ENCODE measurements at regions not wholly inside any gene's neighbourhood (a gene's known extent, or its start where the extent isn't known, plus 50 kb on each side); places are given as distances from the start of the nearest gene placed in this dataset.
A peak's percentile ranks its signal among the peaks of the same experiment; 100 is the strongest.

DNA sequence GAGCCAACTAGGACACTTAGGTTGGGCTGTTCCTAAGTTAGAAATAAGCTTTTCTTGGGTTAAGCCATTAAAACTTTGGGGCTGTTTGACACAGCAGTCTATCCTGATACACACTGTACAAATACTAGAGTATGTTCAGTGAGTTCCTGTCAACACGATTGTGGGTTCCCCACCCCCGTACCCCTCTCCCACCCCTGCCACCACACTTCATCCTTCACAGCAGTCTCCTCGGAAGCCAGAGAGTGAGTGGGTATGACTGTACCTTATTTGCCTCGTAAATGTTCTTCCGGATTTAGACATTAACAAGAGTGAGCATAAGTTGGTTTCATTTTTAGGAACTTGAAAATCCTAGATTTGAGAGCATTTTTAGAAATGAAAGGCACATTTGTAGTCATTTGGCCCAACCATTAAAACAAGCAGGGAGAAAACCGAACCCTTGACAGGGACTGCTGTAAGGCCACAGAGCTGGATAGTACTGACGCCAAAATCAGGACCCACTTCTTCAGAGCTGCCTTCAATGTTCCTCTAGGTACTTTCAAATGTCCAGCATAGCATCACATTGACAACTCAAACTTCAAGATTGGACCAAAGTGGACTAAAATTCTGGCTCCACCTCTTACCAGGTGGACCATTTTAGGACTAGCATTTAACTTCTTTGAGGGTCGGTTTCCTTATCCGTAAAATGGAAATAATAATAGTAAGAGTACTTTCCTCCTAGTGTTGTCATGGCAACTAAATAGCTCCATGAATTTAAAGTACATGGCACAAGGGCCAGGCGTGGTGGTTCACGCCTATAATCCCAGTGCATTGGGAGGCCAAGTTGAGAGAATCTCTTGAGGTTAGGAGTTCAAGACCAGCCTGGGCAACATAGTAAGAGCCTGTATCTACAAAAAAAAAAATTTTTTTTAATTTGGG is 166.3 kb upstream of the SERTAD2 start:
- in situ Hi-C loops (cut with MboI; ENCODE audit: low pct_unique_long_range_greater_than_20kb, low sequenced_read_pairs, unreplicated experiment): no loop called here
- TF ChIP-seq CTCF (IDR thresholded peaks at IDR 0.05; ENCODE audit: extremely low read depth, insufficient read depth, missing control alignments): no peak
- DNase-seq (ENCODE audit: low spot score): peak; percentile 23

- DNase-seq (ENCODE audit: low spot score): no peak
- TF ChIP-seq CTCF (IDR thresholded peaks at IDR 0.05; ENCODE audit: extremely low read depth, insufficient read depth, missing control alignments): no peak
- in situ Hi-C loops (cut with MboI; ENCODE audit: low pct_unique_long_range_greater_than_20kb, low sequenced_read_pairs, unreplicated experiment): no loop called here
Measured at GRCh38 chr2:64820901-64821300, 167.2 kb upstream of the SERTAD2 start.

- in situ Hi-C loops (cut with MboI; ENCODE audit: low pct_unique_long_range_greater_than_20kb, low sequenced_read_pairs, unreplicated experiment): no loop called here
- no peak for TF ChIP-seq CTCF (IDR thresholded peaks at IDR 0.05; ENCODE audit: extremely low read depth, insufficient read depth, missing control alignments)
- no peak for DNase-seq (ENCODE audit: low spot score)
Measured at GRCh38 chr2:64823794-64824193, 165.4 kb upstream of the SLC1A4 start.

GRCh38 chr2:64825831-64826491 is 163.2 kb upstream of the SLC1A4 start:
- in situ Hi-C loops (cut with MboI; ENCODE audit: low pct_unique_long_range_greater_than_20kb, low sequenced_read_pairs, unreplicated experiment): no loop called here
- no peak for DNase-seq (ENCODE audit: low spot score)
- no peak for TF ChIP-seq CTCF (IDR thresholded peaks at IDR 0.05; ENCODE audit: extremely low read depth, insufficient read depth, missing control alignments)

- DNase-seq (ENCODE audit: low spot score): no peak
- in situ Hi-C loops (cut with MboI; ENCODE audit: low pct_unique_long_range_greater_than_20kb, low sequenced_read_pairs, unreplicated experiment): no loop called here
- no peak for TF ChIP-seq CTCF (IDR thresholded peaks at IDR 0.05; ENCODE audit: extremely low read depth, insufficient read depth, missing control alignments)
Measured at GRCh38 chr2:64826703-64827102, 162.5 kb upstream of the SLC1A4 start.

DNA sequence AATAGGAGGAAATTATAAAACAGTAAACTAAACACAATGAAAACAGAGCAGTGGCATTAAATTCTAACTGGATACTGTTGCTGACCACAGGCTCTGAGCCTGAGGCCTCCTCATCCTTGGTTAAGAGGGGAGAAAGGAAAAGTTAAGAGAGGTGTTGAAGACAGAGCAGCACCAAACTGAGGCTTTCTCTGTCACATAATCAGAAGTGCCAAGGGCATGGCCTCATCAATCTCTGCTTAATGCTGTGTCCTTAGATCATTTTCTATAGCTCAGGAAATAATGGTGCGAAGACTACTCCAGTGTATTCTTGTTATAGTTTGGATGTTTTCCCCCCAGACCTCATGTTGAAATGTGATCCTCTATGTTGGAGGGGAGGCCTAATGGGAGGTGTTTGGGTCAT is 160.9 kb upstream of the SLC1A4 start:
- no peak for DNase-seq (ENCODE audit: low spot score)

More for the DNA sequence above, 160.9 kb upstream of the SLC1A4 start:
- no peak for TF ChIP-seq CTCF (IDR thresholded peaks at IDR 0.05; ENCODE audit: extremely low read depth, insufficient read depth, missing control alignments)
- in situ Hi-C loops (cut with MboI; ENCODE audit: low pct_unique_long_range_greater_than_20kb, low sequenced_read_pairs, unreplicated experiment): no loop called here

Data from GM13977 (cell line).